Peyer's patch (tissue), 4 donors: ENCODE measurements at regions not wholly inside any gene's neighbourhood (a gene's known extent, or its start where the extent isn't known, plus 50 kb on each side); places are given as distances from the start of the nearest gene placed in this dataset.

Experiments
- CTCF ChIP-seq, 6 experiments: fragments of 450-650 bp in 4 of 6; fragments of 200-600 bp in 2 of 6; sonication (generic) in 1 of 6; IDR thresholded peaks; one replicate each; pipeline ENCODE4 v1.5.1; 2017 to 2019; ENCODE audit warnings: antibody characterized with exemption in 6 of 6, mild to moderate bottlenecking in 3 of 6, moderate library complexity in 1 of 6
- POLR2A ChIP-seq, 2 donors: fragments of 450-650 bp; IDR thresholded peaks; one replicate each; pipeline ENCODE4 v1.5.1; 2017; ENCODE audit warnings: antibody characterized with exemption in 2 of 2, mild to moderate bottlenecking in 2 of 2, moderate library complexity in 2 of 2

GRCh38 chr6:18579166-18579565 lies 192.0 kb downstream of the RNF144B start:
- TF ChIP-seq CTCF (IDR thresholded peaks at IDR 0.05) (no peak), POLR2A (IDR thresholded peaks at IDR 0.05) (no peak)
